Heart left ventricle (tissue), 13 donors: ENCODE measurements at regions not wholly inside any gene's neighbourhood (a gene's known extent, or its start where the extent isn't known, plus 50 kb on each side); places are given as distances from the start of the nearest gene placed in this dataset.

ENCODE experiments used
- POLR2A ChIP-seq, 2 donors: fragments of 450-650 bp; IDR thresholded peaks; one replicate each; pipeline ENCODE4 v1.6.1; 2017; ENCODE audit warnings: antibody characterized with exemption in 2 of 2, mild to moderate bottlenecking in 2 of 2, moderate library complexity in 2 of 2
- TF ChIP-seq, protein P1 (sequence below), 12 donors: fragments of 200-600 bp; sonication (generic) in 4 of 12; IDR thresholded peaks; one replicate each; pipeline versions ENCODE4 v1.5.0 to v1.8.0; 2018 to 2022; ENCODE audit warnings: antibody characterized with exemption in 12 of 12, mild to moderate bottlenecking in 5 of 12
- donor health status: ischemic (EF 13 %, LVEDD 7.1; RV severe dilation, severe dysfunction).
- donor health status: DM: no; HTN: yes; CAD: no.
- donor health status: DM: no; HTN: no; CAD: no.
- donor health status: ischemic (EF 25% LVEDD 6.9; RV normal size, moderate dysfunction).
- donor health status: ischemic (EF 25% LVEDD 5.7; RV mildly dilated, moderate dysfunction).
- donor health status: ischemic (EF 35%, LVEDD 5.7; RV mildly dilated, moderate dysfunction).
- donor health status: nonischemic (EF 11% LVEDD 7.7; RV severe dilation, severe dysfunction).
- donor health status: DM: yes; HTN: yes; CAD: no.
- donor health status: PGD.
- donor health status: ischemic (EF 29% LVEDD 5.4; RV normal size, mild dysfunction).
- donor health status: nonischemic (EF 23%, LVEDD 6.1; RV moderate dilation, normal function).

- TF ChIP-seq, protein P1, sequence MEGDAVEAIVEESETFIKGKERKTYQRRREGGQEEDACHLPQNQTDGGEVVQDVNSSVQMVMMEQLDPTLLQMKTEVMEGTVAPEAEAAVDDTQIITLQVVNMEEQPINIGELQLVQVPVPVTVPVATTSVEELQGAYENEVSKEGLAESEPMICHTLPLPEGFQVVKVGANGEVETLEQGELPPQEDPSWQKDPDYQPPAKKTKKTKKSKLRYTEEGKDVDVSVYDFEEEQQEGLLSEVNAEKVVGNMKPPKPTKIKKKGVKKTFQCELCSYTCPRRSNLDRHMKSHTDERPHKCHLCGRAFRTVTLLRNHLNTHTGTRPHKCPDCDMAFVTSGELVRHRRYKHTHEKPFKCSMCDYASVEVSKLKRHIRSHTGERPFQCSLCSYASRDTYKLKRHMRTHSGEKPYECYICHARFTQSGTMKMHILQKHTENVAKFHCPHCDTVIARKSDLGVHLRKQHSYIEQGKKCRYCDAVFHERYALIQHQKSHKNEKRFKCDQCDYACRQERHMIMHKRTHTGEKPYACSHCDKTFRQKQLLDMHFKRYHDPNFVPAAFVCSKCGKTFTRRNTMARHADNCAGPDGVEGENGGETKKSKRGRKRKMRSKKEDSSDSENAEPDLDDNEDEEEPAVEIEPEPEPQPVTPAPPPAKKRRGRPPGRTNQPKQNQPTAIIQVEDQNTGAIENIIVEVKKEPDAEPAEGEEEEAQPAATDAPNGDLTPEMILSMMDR (IDR thresholded peaks at IDR 0.05), result no peak
- TF ChIP-seq POLR2A (IDR thresholded peaks at IDR 0.05), result no peak
These were observed 187.3 kb downstream of the USP12 start for GRCh38 chr13:26984337-26984736.
